EL (cell line): ENCODE measurements at regions not wholly inside any gene's neighbourhood (a gene's known extent, or its start where the extent isn't known, plus 50 kb on each side); places are given as distances from the start of the nearest gene placed in this dataset.
"Not testable (repeated sequence)": the region's sequence is repeated elsewhere in the genome, so short reads cannot be mapped to it uniquely, and the experiment has no call there.

Experiments used
- DNase-seq: peaks from one replicate; pipeline ENCODE4 v3.0.0-alpha.2; 2016

DNA sequence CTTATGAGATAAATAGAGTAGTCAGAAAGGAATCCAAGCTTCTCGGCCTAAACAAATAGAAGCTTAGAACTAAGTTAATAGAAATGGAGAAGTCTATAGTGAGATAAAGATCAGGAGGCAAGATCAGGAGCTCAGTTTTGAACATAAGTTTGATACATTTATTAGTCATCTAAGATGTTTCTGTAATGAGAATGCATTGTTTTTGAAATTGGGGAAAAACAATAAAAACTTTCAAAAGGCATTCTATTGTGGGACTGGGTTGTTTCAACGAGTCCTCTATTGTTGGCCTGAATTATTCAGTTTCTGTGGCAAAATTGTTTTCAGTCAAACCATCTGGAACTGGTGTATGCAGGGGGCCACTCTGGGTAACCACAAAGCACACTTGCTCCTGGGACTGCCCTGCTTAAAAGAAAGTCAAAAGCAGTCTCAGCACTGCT is 181.0 kb upstream of the CLINT1 start:
- DNase-seq, result no peak

DNA sequence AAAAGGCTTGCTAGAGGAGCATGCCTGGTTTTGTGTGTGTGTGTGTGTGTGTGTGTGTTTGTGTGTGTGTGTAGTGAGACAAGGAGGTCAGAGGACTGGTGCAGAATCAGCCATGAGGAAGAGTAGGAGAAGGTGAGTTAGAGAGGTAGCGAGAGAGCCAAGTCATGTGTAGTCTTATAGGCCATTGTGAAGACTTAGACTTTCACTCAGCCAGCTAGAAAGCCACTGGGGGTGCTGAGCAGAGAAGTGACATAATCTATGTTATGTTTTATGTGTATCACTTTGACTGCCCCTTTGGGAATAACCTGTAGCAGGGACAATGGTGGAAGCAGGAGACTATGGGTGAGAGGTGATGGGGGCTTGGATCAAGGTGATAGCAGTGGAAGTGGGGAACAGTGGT is 180.5 kb upstream of the CLINT1 start:
- DNase-seq, result no peak

DNA sequence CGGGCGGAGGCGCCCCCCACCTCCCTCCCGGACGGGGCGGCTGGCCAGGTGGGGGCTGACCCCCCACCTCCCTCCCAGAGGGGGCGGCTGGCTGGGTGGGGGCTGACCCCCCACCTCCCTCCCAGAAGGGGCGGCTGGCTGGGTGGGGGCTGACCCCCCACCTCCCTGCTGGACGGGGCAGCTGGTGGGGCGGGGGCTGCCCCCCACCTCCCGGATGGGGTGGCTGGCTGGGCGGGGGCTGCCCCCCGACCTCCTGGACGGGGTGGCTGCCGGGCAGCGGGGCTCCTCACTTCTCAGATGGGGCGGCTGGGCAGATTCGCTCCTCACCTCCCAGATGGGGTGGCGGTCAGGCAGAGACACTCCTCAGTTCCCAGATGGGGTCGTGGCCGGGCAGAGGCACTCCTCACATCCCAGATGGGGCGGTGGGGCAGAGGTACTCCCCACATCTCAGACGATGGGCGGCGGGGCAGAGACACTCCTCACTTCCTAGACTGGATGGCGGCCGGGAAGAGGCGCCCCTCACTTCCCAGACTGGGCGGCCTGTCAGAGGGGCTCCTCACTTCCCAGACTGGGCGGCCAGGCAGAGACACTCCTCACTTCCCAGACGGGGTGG is 178.1 kb upstream of the CLINT1 start:
- DNase-seq, result not testable (repeated sequence)

GRCh38 chr5:158034586-158034985 is 175.6 kb upstream of the CLINT1 start:
- not testable (repeated sequence) for DNase-seq

- no peak for DNase-seq
These were observed 174.8 kb upstream of the CLINT1 start for GRCh38 chr5:158033724-158034123.

DNA sequence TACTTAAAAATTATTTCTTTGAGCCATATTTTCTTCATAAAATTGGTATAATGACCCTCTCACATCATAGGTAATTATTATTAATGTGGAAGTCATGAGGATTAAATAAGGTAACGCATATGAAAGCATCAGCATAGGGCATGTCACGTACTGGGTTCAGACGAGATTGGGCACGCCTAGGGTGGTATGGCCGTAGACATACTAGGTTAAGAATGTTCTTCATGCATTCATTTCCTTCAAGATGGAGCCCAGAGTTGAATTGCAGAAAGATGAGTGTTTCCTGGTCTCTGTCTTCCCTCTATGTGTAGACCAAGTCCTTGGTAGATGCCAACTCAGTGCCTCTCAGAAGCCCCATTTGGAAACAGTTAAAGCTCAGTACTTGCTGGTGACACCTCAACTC is 174.1 kb upstream of the CLINT1 start:
- DNase-seq, result no peak

DNA sequence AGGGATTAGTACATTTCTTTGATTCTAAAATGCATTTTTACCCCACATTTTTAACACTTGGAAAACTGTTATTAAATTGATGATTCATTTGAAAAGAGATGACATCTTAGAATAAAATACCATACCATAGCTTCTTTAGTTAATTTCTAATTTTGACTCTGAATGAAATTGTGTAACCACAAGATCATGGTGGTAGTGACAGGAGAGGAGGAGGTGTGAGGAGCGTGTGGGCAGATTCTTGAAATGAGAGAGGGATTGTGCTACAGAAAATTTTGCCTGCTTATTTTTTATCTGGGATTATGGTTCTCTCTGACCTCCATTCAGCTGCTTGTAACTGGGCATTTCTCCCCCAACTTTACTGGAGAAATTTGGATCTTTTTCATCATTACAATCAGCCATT is 173.3 kb upstream of the CLINT1 start:
- DNase-seq, result no peak

DNA sequence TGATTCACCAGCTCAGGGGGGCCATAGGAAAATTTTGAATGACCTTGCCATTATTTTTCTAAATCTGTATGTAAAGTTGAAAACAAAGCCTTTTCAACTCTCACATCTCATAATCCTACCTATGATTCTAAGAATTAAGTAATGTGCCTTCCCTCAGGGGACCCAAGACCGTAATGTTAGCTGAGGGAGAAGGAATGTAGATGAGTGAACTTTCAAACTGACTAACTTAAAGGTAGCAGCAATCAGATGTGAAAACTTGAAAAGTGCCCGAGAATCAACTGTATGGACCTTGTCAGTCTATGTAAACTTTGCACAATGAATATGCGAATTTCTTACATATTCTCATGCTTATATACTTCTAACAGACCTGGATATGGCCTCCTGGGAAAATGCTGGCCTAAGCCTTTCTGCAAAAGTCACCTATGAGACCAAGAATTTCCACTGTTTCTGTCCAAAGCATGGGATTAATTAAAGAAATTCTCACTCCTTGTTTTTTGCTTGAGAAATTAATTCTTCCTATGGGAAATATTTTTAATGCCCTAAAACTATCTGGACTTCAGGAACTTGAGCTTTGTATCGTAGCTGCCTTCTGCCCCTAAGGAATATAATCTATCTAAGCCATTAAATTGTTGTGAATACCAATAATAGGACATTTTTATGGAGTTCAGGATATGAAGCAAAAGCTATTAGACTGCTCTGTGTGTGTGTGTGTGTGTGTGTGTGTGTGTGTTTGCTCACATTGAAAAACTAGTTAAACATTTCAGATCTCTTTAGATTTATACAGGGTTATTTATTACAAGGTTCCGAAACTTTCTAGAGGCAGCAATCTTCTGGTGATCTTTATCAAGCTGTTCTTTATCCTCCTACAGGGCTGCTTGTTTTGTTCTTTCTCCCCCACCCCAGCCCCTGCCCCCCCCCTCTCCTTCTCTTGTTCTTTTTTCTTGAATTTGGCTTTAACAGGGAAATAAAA is 169.1 kb upstream of the CLINT1 start:
- no peak for DNase-seq

- DNase-seq, result no peak
These were observed 167.5 kb upstream of the CLINT1 start for GRCh38 chr5:158026304-158027031.

- DNase-seq, result no peak
These were observed 164.3 kb upstream of the CLINT1 start for GRCh38 chr5:158023266-158023665.

- no peak for DNase-seq
These were observed 163.9 kb upstream of the CLINT1 start for GRCh38 chr5:158022837-158023236.

DNA sequence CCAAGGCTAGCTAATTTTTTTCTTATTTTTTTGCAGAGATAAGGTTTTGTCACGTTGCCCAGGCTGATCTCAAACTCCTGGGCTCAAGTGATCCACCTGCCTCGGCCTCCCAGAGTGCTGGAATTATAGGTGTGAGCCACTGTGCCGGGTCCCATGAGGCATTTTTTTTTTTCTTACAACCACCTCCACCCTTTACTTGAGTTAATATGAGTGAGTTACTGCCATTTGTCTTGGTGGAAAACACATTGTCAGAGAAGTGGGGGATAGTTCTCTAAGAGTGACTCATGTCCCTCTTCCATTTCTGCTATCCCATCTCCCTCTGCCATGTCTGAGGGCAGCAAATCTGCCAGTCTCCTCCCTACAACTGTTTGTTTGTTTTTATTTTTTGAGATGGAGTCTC is 163.4 kb upstream of the CLINT1 start:
- no peak for DNase-seq

- DNase-seq, result no peak
These were observed 161.8 kb upstream of the CLINT1 start for GRCh38 chr5:158020555-158021418.

- no peak for DNase-seq
These were observed 158.5 kb upstream of the CLINT1 start for GRCh38 chr5:158017469-158017868.

DNA sequence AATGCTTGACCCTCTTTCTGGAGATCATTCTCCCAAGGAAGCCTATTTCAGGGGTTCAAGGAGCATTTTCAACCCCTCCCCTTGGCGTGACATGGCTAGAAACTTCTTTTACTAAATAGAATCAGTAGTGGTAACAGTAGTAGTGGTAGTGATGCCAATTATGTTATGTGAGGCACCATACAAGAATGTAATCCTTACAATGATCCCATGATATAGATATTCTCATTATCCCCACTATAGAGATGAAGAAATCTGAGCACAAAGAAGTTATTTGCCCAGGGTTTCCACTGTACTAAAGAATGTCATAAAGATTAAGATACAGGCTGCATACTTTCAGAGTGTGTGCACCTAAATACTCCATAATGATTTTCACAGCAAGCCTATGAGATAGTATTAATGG is 155.4 kb upstream of the CLINT1 start:
- peak; percentile 11 for DNase-seq

DNA sequence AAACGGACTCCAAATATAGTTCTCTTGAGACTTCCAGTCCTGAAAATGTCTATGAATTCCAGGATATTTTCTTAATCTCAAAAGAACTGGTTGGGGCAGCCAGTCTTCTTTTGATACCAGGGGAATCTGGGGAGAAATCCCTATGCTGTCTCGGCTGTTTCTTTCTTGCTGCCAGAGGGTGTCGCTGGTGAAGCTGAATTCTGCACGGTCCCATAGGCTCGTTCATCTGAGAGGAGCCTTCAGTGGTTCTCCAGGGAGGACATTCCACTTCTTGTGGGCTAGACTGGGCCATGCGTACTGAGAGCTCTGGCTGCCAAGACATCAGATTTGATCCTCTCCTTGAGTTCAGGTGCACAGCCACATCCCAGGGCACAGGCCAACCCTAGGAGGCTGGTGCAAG is 155.0 kb upstream of the CLINT1 start:
- peak; percentile 32 for DNase-seq

DNA sequence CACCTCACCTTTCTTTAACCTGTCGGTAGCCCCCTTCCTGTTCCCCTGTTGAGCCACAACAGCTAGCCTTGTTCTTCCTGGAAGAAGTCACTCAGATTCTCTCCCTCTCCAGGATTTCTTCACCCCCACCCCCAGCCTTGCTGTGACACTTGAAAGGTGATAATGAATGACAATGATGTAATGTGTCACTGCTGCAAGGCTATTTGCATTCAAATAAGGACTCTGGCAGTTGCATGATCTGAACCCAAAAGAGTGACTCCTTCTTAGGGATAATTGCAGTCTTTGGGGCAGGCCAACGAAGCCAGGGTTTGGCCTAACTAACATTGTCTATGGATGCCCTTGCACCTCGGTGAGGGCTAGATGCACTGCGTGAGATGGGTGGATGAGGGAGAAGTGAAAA is 154.4 kb upstream of the CLINT1 start:
- DNase-seq, result no peak

GRCh38 chr5:158011422-158011821 is 152.5 kb upstream of the CLINT1 start:
- no peak for DNase-seq

- DNase-seq, result no peak
These were observed 151.9 kb upstream of the CLINT1 start for GRCh38 chr5:158010831-158011230.

DNA sequence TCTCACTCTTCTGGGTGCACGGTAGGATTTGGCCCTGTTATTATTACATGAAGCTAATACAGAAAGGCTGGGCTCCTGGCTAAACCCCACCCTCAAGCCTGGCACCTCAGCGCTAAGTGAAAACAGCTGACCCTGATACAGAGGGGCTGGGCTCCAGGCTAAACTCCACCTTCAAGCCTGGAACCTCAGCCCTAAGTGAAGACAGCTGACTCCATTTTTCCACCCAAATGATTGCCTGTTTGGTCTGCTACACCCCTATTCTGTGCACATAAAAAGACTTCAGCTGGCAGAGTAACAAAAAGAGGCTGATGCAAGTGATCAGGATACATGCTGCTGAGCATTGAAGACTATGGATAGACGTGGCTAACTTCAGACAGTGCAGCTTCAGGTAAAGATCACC is 148.4 kb upstream of the CLINT1 start:
- no peak for DNase-seq

GRCh38 chr5:157999696-158000095 is 140.8 kb upstream of the CLINT1 start:
- no peak for DNase-seq

GRCh38 chr5:157997991-157998504 is 139.1 kb upstream of the CLINT1 start:
- DNase-seq, result peak; percentile 42
